Gastroesophageal sphincter (tissue), 4 donors: ENCODE measurements at regions not wholly inside any gene's neighbourhood (a gene's known extent, or its start where the extent isn't known, plus 50 kb on each side); places are given as distances from the start of the nearest gene placed in this dataset.

Source experiments
- ATAC-seq: fragments of 150-250 bp; one replicate; pipeline ENCODE4 v1.9.1; 2016; ENCODE audit warnings: mild to moderate bottlenecking, moderate library complexity
- H3K27ac ChIP-seq, 4 donors: fragments of 200-600 bp; sonication (generic) in 3 of 4; 1 replicate in 3 of 4; 2 replicates in 1 of 4; pipeline ENCODE4 v1.5.1; 2016 to 2019
- H3K27me3 ChIP-seq: fragments of 200-600 bp; sonication (generic); one replicate; pipeline ENCODE4 v1.5.1; 2019
- H3K36me3 ChIP-seq, 2 donors: fragments of 200-600 bp; sonication (generic); one replicate each; pipeline ENCODE4 v1.5.1; 2019; ENCODE audit warnings: control low read depth in 1 of 2
- H3K4me1 ChIP-seq, 3 donors: fragments of 200-600 bp; sonication (generic); 1 replicate in 2 of 3; 2 replicates in 1 of 3; pipeline ENCODE4 v1.5.1; 2016 to 2019; ENCODE audit warnings: control low read depth in 2 of 3
- H3K4me3 ChIP-seq, 2 donors: fragments of 200-600 bp; sonication (generic); one replicate each; pipeline ENCODE4 v1.5.1; 2019; ENCODE audit warnings: mild to moderate bottlenecking in 1 of 2, moderate library complexity in 1 of 2
- H3K9me3 ChIP-seq, 3 donors: fragments of 200-600 bp; sonication (generic); one replicate each; pipeline ENCODE4 v1.5.1; 2017 to 2019; ENCODE audit warnings: control low read depth in 2 of 3
- CTCF ChIP-seq, 4 experiments: fragments of 200-600 bp in 2 of 4; fragments of 450-650 bp in 2 of 4; sonication (generic) in 1 of 4; IDR thresholded peaks; one replicate each; pipeline ENCODE4 v1.5.1; 2017 to 2019; ENCODE audit warnings: antibody characterized with exemption in 4 of 4, mild to moderate bottlenecking in 2 of 4, moderate library complexity in 2 of 4
- EP300 ChIP-seq: sonication (generic); formaldehyde crosslinking; IDR thresholded peaks from one replicate; pipeline ENCODE4 v1.6.1; 2017; ENCODE audit warnings: antibody characterized with exemption, mild to moderate bottlenecking
- POLR2A ChIP-seq, 2 donors: fragments of 450-650 bp; IDR thresholded peaks; one replicate each; pipeline ENCODE4 v1.6.1; 2017; ENCODE audit warnings: antibody characterized with exemption in 2 of 2, mild to moderate bottlenecking in 2 of 2, moderate library complexity in 1 of 2
- POLR2AphosphoS5 ChIP-seq: sonication (generic); formaldehyde crosslinking; IDR thresholded peaks from one replicate; pipeline ENCODE4 v1.6.1; 2017; ENCODE audit warnings: antibody characterized with exemption
- WGBS, 2 donors: methylation state at CpG; one replicate each; pipeline ENCODE4 v1.1.5; 2018; ENCODE audit warnings: low coverage in 1 of 2; 5-methylcytosine and 5-hydroxymethylcytosine counted together

DNA sequence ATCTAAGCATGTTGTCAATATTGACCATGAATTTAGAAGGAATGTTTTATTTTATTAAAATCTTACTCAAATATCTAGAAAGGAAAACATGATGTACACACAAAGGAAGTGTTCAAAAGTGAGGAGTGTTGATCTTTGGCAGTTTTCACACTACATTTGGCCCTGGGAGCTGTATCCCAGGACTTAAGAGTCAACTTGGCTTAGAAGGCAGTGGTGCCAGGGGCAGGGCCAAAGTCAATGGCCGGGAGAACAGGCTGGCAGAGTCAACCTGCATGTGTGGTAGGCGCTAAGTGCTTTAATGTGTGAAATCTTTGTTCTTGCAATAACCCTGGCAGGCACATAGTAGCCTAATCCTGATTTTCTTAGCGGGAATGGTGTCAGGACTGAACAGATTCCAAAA, 228.4 kb downstream of the TENT4A start:
- no peaks in the 10 kb centered on the region for H3K9me3 ChIP-seq
- ATAC-seq: no peak
- H3K27me3 ChIP-seq: peaks cover 6% of the 10 kb centered on the region
- H3K4me1 ChIP-seq: no peaks in the 10 kb centered on the region
- no peaks in the 10 kb centered on the region for H3K36me3 ChIP-seq
- no peak overlapping the region for H3K4me3 ChIP-seq
- WGBS, 2 donors: 38 to 83% methylated on average over 1 to 2 of the region's 3 CpGs
- no peak overlapping the region for H3K27ac ChIP-seq
- TF ChIP-seq CTCF (IDR thresholded peaks at IDR 0.05) (no peak), POLR2A (IDR thresholded peaks at IDR 0.05) (no peak), EP300 (no peak), POLR2AphosphoS5 (no peak)

DNA sequence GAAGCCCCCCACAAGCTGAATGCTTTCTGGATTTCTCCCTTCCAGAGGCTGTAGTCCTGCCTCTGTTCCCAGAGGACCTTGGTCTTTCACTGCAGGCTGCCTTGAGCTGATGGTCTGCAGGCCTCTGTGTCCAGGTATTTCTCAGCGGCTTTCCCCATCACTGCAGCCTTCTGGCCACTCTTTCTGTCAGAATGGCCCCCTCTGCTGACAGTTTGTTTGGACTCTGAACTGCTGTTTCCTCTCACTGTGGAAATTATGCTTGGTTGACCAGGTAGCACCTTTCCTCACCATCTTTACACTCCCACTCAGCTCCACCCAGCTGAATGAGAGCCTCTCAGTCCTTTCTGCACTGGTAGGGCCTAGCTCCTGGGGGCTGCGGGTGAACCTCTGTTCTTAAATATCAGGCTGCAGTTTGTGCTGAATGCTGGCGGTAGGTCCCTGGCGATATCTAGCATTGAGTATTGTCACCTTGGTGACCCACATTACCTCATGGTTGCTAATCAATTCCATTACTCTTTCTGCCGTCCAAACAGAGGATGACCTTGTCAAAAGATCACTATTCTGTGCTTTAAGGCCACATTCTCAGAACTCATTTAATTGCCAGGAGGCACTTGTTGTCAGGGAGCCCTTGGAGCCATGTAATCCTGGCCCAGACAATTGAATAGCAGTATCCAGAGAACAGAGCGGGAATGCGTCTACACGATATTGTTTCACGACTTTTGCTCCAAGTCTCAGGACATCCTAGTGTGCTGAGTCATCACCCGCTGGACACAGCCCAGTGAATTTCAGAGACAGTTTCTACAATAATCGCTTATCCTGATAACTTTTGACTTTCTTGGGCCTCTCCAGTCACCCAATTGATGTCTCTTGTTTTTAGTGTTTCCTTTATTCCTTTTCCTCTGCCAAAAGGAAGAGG, 230.2 kb downstream of the TENT4A start:
- H3K4me3 ChIP-seq: no peak overlapping the region
- H3K27me3 ChIP-seq: peaks cover 6% of the 10 kb centered on the region
- 74 to 88% methylated on average over 10 to 11 of the region's 11 CpGs for WGBS, 2 donors
- no peaks in the 10 kb centered on the region for H3K4me1 ChIP-seq
- H3K27ac ChIP-seq: no peak overlapping the region
- no peaks in the 10 kb centered on the region for H3K36me3 ChIP-seq
- ATAC-seq: no peak
- TF ChIP-seq EP300 (no peak), CTCF (IDR thresholded peaks at IDR 0.05) (no peak), POLR2AphosphoS5 (no peak), POLR2A (IDR thresholded peaks at IDR 0.05) (no peak)
- H3K9me3 ChIP-seq: no peaks in the 10 kb centered on the region

GRCh38 chr5:6948562-6948961, 235.3 kb downstream of the TENT4A start:
- WGBS, 2 donors: 49 to 80% methylated on average over 2 of the region's 2 CpGs
- Histone ChIP-seq H3K9me3 (no peaks in the 10 kb centered on the region), H3K4me1 (no peaks in the 10 kb centered on the region), H3K4me3 (no peak overlapping the region), H3K27me3 (peaks cover 12% of the 10 kb centered on the region), H3K27ac (no peak overlapping the region), H3K36me3 (no peaks in the 10 kb centered on the region)
- no peak for ATAC-seq
- no peak for TF ChIP-seq EP300
- TF ChIP-seq CTCF (IDR thresholded peaks at IDR 0.05): no peak
- TF ChIP-seq POLR2AphosphoS5: no peak
- TF ChIP-seq POLR2A (IDR thresholded peaks at IDR 0.05): no peak

DNA sequence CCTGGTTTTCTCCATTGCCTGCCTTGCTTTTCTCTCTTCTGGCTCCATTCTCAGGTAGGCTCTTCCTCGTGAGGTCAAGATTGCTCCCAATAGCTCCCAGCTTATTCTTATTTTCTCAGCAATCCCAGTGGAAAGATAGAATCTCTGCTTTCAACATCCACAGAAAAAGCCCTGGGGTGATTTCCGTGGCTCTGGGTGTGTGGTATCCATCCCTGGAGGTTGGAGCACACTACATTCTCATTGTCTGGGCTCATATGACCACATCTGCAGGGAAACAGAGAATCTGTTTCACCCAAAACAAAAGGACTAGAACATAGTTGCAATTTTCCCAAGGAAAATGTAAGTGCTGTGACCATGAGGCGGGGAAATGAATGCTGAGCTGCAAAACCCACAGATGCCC, 236.0 kb downstream of the TENT4A start:
- no peaks in the 10 kb centered on the region for H3K36me3 ChIP-seq
- no peaks in the 10 kb centered on the region for H3K4me1 ChIP-seq
- no peak overlapping the region for H3K27ac ChIP-seq
- no peaks in the 10 kb centered on the region for H3K9me3 ChIP-seq
- 58 to 75% methylated on average over 2 to 3 of the region's 3 CpGs for WGBS, 2 donors
- no peak overlapping the region for H3K4me3 ChIP-seq
- peaks cover 12% of the 10 kb centered on the region for H3K27me3 ChIP-seq
- ATAC-seq: no peak
- TF ChIP-seq POLR2A (IDR thresholded peaks at IDR 0.05) (no peak), CTCF (IDR thresholded peaks at IDR 0.05) (no peak), POLR2AphosphoS5 (no peak), EP300 (no peak)

GRCh38 chr5:6950250-6950649, 237.0 kb downstream of the TENT4A start:
- ATAC-seq: no peak
- H3K4me1 ChIP-seq: no peaks in the 10 kb centered on the region
- 52 to 73% methylated on average over 1 to 2 of the region's 2 CpGs for WGBS, 2 donors
- H3K9me3 ChIP-seq: no peaks in the 10 kb centered on the region
- peaks cover 12% of the 10 kb centered on the region for H3K27me3 ChIP-seq
- TF ChIP-seq EP300 (no peak), CTCF (IDR thresholded peaks at IDR 0.05) (no peak), POLR2AphosphoS5 (no peak), POLR2A (IDR thresholded peaks at IDR 0.05) (no peak)
- no peak overlapping the region for H3K27ac ChIP-seq
- no peaks in the 10 kb centered on the region for H3K36me3 ChIP-seq
- no peak overlapping the region for H3K4me3 ChIP-seq
